Fibroblast of the aortic adventitia (primary cell): ENCODE measurements at regions not wholly inside any gene's neighbourhood (a gene's known extent, or its start where the extent isn't known, plus 50 kb on each side); places are given as distances from the start of the nearest gene placed in this dataset.

Experiments
- DNase-seq: peaks from one replicate; pipeline ENCODE4 v3.0.0-alpha.2; 2010; ENCODE audit warnings: low read depth
- H3K4me3 ChIP-seq: 2 replicates; pipeline ENCODE4 v1.5.1; 2011; ENCODE audit warnings: low read depth, mild to moderate bottlenecking, control low read depth, low read length, moderate library complexity
- CTCF ChIP-seq: IDR thresholded peaks from 2 replicates; pipeline ENCODE4 v1.5.1; 2011; ENCODE audit warnings: mild to moderate bottlenecking, low read length, control low read depth, inconsistent platforms; ENCODE audit not compliant: insufficient read depth

GRCh38 chr9:126062158-126062886 is 264.3 kb upstream of the MVB12B start:
- TF ChIP-seq CTCF, result no peak
- H3K4me3 ChIP-seq, result no peak overlapping the region
- DNase-seq, result no peak

- no peak overlapping the region for H3K4me3 ChIP-seq
- DNase-seq, result no peak
- no peak for TF ChIP-seq CTCF
Measured at GRCh38 chr9:126063326-126063725, 263.3 kb upstream of the MVB12B start.

- DNase-seq, result no peak
- TF ChIP-seq CTCF, result no peak
- no peak overlapping the region for H3K4me3 ChIP-seq
Measured at GRCh38 chr9:126066131-126066530, 260.5 kb upstream of the MVB12B start.

- no peak overlapping the region for H3K4me3 ChIP-seq
- no peak for DNase-seq
- no peak for TF ChIP-seq CTCF
Measured at GRCh38 chr9:126067031-126067734, 259.4 kb upstream of the MVB12B start.

GRCh38 chr9:126068534-126069230 is 257.9 kb upstream of the MVB12B start:
- DNase-seq, result no peak
- no peak for TF ChIP-seq CTCF
- no peak overlapping the region for H3K4me3 ChIP-seq

- no peak overlapping the region for H3K4me3 ChIP-seq
- no peak for DNase-seq
- TF ChIP-seq CTCF, result no peak
Measured at GRCh38 chr9:126069400-126069955, 257.2 kb upstream of the MVB12B start.
